H1 (cell line): ENCODE measurements at regions not wholly inside any gene's neighbourhood (a gene's known extent, or its start where the extent isn't known, plus 50 kb on each side); places are given as distances from the start of the nearest gene placed in this dataset.

ENCODE experiments used
- CTCF ChIA-PET: fragments of 300-600 bp; sonication (Branson Sonifier 250); formaldehyde crosslinking; loops from one replicate; lab custom pipeline; 2021; ENCODE audit not compliant: partially characterized antibody; lab: Charles Lee
- POLR2A ChIA-PET: fragments of 300-600 bp; sonication (Branson Sonifier 250); formaldehyde crosslinking; loops from one replicate; lab custom pipeline; 2021; ENCODE audit warnings: inconsistent platforms; ENCODE audit not compliant: partially characterized antibody; lab: Charles Lee
- DNase-seq, 2 experiments: peaks; one replicate each; pipeline versions ENCODE4 v3.0.0 to v3.0.0-alpha.2; 2010 to 2022; ENCODE audit warnings: low spot score in 2 of 2, low read depth in 1 of 2, mixed read lengths in 1 of 2
- FAIRE-seq: peaks from 2 replicates; lab custom pipeline; 2011; peaks lifted over from hg19 to GRCh38; lab: Jason Lieb, UNC
- H2AFZ ChIP-seq: 2 replicates; pipeline ENCODE4 v1.8.1; 2012; ENCODE audit warnings: low read length, inconsistent platforms
- H2AK5ac ChIP-seq: 2 replicates; pipeline ENCODE4 v1.6.1; 2013; ENCODE audit warnings: low read depth, low read length
- H2BK120ac ChIP-seq: replicated peaks from 2 replicates; pipeline ENCODE3; 2013; ENCODE audit warnings: low read depth, low read length, inconsistent platforms
- H2BK12ac ChIP-seq: 2 replicates; pipeline ENCODE4 v1.6.1; 2013; ENCODE audit warnings: low read depth, low read length
- H2BK15ac ChIP-seq: 2 replicates; pipeline ENCODE4 v1.6.1; 2013; ENCODE audit warnings: low read length
- H2BK20ac ChIP-seq: 2 replicates; pipeline ENCODE4 v1.6.1; 2013; ENCODE audit warnings: low read length
- H2BK5ac ChIP-seq: 2 replicates; pipeline ENCODE4 v1.6.1; 2013; ENCODE audit warnings: low read depth, low read length
- H3K14ac ChIP-seq: 2 replicates; pipeline ENCODE4 v1.6.1; 2013; ENCODE audit warnings: inconsistent platforms; ENCODE audit not compliant: insufficient read length
- H3K18ac ChIP-seq: 2 replicates; pipeline ENCODE4 v1.6.1; 2013; ENCODE audit warnings: low read length; ENCODE audit errors: extremely low read depth
- H3K23ac ChIP-seq: 2 replicates; pipeline ENCODE4 v1.6.1; 2013; ENCODE audit warnings: inconsistent platforms; ENCODE audit not compliant: insufficient read length
- H3K23me2 ChIP-seq: 2 replicates; pipeline ENCODE4 v1.6.1; 2013; ENCODE audit warnings: low read depth, low read length
- H3K27ac ChIP-seq: 2 replicates; pipeline ENCODE4 v1.6.1; 2011; ENCODE audit warnings: low read depth, low read length, inconsistent platforms
- H3K27me3 ChIP-seq, 4 experiments: replicated peaks in 1 of 4; 1 replicate in 1 of 4; 2 replicates in 3 of 4; pipeline versions ENCODE4 v1.6.1 to v1.8.1; 2011 to 2013; ENCODE audit warnings: low read length in 3 of 4, mild to moderate bottlenecking in 3 of 4, inconsistent platforms in 2 of 4, mixed read lengths in 2 of 4, moderate library complexity in 1 of 4; ENCODE audit not compliant: control insufficient read depth in 3 of 4, insufficient read depth in 3 of 4; ENCODE audit errors: extremely low read depth in 1 of 4
- H3K36me3 ChIP-seq, 4 experiments: 2 replicates each; pipeline versions ENCODE4 v1.6.1 to v1.8.1; 2011 to 2013; ENCODE audit warnings: mild to moderate bottlenecking in 4 of 4, low read length in 3 of 4, moderate library complexity in 2 of 4, control low read depth in 1 of 4, inconsistent platforms in 1 of 4; ENCODE audit not compliant: insufficient read depth in 4 of 4, control insufficient read depth in 2 of 4
- H3K4ac ChIP-seq: replicated peaks from 2 replicates; pipeline ENCODE3; 2013; ENCODE audit warnings: low read length, low read depth, mixed read lengths, inconsistent platforms; ENCODE audit not compliant: insufficient read length
- H3K4me1 ChIP-seq, 4 experiments: replicated peaks in 1 of 4; 1 replicate in 1 of 4; 2 replicates in 3 of 4; pipeline versions ENCODE4 v1.6.1 to v1.8.1; 2011 to 2013; ENCODE audit warnings: low read length in 3 of 4, inconsistent platforms in 2 of 4, mixed read lengths in 1 of 4; ENCODE audit not compliant: insufficient read depth in 4 of 4, control insufficient read depth in 3 of 4
- H3K4me2 ChIP-seq, 2 experiments: 2 replicates each; pipeline versions ENCODE4 v1.6.1 to v1.8.1; 2011 to 2013; ENCODE audit warnings: low read depth in 2 of 2, low read length in 2 of 2, control low read depth in 1 of 2, inconsistent platforms in 1 of 2, mild to moderate bottlenecking in 1 of 2; ENCODE audit not compliant: insufficient read depth in 1 of 2
- H3K4me3 ChIP-seq, 4 experiments: fragments of 200-600, 300-600 bp in 1 of 4; sonication (generic), shearing (Covaris generic), sonication (Bioruptor Twin) in 1 of 4; 2 replicates each; pipeline versions ENCODE4 v1.5.1 to v1.8.1; 2011 to 2016; ENCODE audit warnings: low read length in 4 of 4, low read depth in 3 of 4, control low read depth in 2 of 4, inconsistent platforms in 2 of 4, mild to moderate bottlenecking in 2 of 4, mixed read lengths in 1 of 4, moderate library complexity in 1 of 4; ENCODE audit not compliant: insufficient read depth in 2 of 4; ENCODE audit errors: extremely low read depth in 1 of 4
- H3K56ac ChIP-seq: replicated peaks from 2 replicates; pipeline ENCODE3; 2013; ENCODE audit warnings: low read depth, mild to moderate bottlenecking, mixed read lengths, low read length, inconsistent platforms; ENCODE audit not compliant: insufficient read length
- H3K79me1 ChIP-seq: 2 replicates; pipeline ENCODE4 v1.6.1; 2013; ENCODE audit warnings: low read depth, low read length, control low read depth
- H3K79me2 ChIP-seq, 2 experiments: 2 replicates each; pipeline versions ENCODE4 v1.6.1 to v1.8.1; 2012 to 2013; ENCODE audit warnings: low read length in 2 of 2, mild to moderate bottlenecking in 2 of 2, inconsistent platforms in 1 of 2; ENCODE audit not compliant: insufficient read depth in 2 of 2, control insufficient read depth in 1 of 2
- H3K9ac ChIP-seq, 4 experiments: replicated peaks in 1 of 4; 1 replicate in 1 of 4; 2 replicates in 3 of 4; pipeline versions ENCODE4 v1.6.1 to v1.8.1; 2011 to 2013; ENCODE audit warnings: low read depth in 3 of 4, low read length in 3 of 4, control low read depth in 2 of 4, mild to moderate bottlenecking in 2 of 4, moderate library complexity in 2 of 4, inconsistent platforms in 1 of 4; ENCODE audit errors: extremely low read depth in 1 of 4
- H3K9me3 ChIP-seq, 2 experiments: 2 replicates each; pipeline versions ENCODE4 v1.6.1 to v1.8.1; 2012 to 2013; ENCODE audit warnings: mild to moderate bottlenecking in 2 of 2, moderate library complexity in 2 of 2, control low read depth in 1 of 2, inconsistent platforms in 1 of 2, low read depth in 1 of 2, low read length in 1 of 2, mixed read lengths in 1 of 2; ENCODE audit not compliant: insufficient read depth in 2 of 2
- H4K20me1 ChIP-seq, 2 experiments: replicated peaks in 1 of 2; 2 replicates each; pipeline versions ENCODE3 to v1.8.1; 2011 to 2013; ENCODE audit warnings: inconsistent platforms in 2 of 2, low read length in 2 of 2, mild to moderate bottlenecking in 1 of 2; ENCODE audit not compliant: insufficient read depth in 2 of 2, control insufficient read depth in 1 of 2
- H4K5ac ChIP-seq: 2 replicates; pipeline ENCODE4 v1.6.1; 2013; ENCODE audit warnings: low read length, low read depth, mixed read lengths, inconsistent platforms; ENCODE audit not compliant: insufficient read length
- H4K8ac ChIP-seq: 2 replicates; pipeline ENCODE4 v1.8.0; 2013; ENCODE audit warnings: mild to moderate bottlenecking, moderate library complexity, low read length, inconsistent platforms; ENCODE audit not compliant: insufficient read depth; ENCODE audit errors: extremely low read depth
- H4K91ac ChIP-seq: replicated peaks from 2 replicates; pipeline ENCODE3; 2013; ENCODE audit warnings: low read length, mixed read lengths, inconsistent platforms; ENCODE audit not compliant: insufficient read length
- BRCA1 ChIP-seq: IDR thresholded peaks from 2 replicates; pipeline ENCODE4 v1.6.1; 2012; ENCODE audit warnings: low read depth, low read length, improper control_type of control experiment
- HDAC2 ChIP-seq, 2 experiments: fragments of 300-600 bp in 1 of 2; sonication (generic) in 1 of 2; IDR thresholded peaks; 2 replicates each; pipeline ENCODE4 v1.6.1; 2011 to 2012; ENCODE audit warnings: low read depth in 2 of 2, low read length in 2 of 2, mild to moderate bottlenecking in 2 of 2, moderate library complexity in 2 of 2, borderline replicate concordance in 1 of 2, inconsistent platforms in 1 of 2
- HDAC6 ChIP-seq: IDR thresholded peaks from one replicate; pipeline ENCODE4 v1.7.1; 2012; ENCODE audit warnings: low read depth, mild to moderate bottlenecking, inconsistent platforms, low read length, moderate library complexity
- JUND ChIP-seq: IDR thresholded peaks from 2 replicates; pipeline ENCODE4 v1.6.1; 2011; ENCODE audit warnings: mild to moderate bottlenecking, improper control_type of control experiment, low read length
- KDM4A ChIP-seq: IDR thresholded peaks from one replicate; pipeline ENCODE4 v1.7.1; 2012; ENCODE audit warnings: low read depth, mild to moderate bottlenecking, moderate library complexity, low read length, inconsistent platforms; ENCODE audit not compliant: severe bottlenecking
- SAP30 ChIP-seq: fragments of 300-600 bp; sonication (generic); IDR thresholded peaks from 2 replicates; pipeline ENCODE4 v1.7.1; 2012; ENCODE audit warnings: low read length, moderate library complexity, mild to moderate bottlenecking, inconsistent platforms; ENCODE audit not compliant: insufficient read depth, insufficient replicate concordance
- SP4 ChIP-seq: IDR thresholded peaks from 2 replicates; pipeline ENCODE4 v1.6.1; 2012; ENCODE audit warnings: low read length, inconsistent platforms
- TAF1 ChIP-seq: IDR thresholded peaks from 2 replicates; pipeline ENCODE4 v1.6.1; 2011; ENCODE audit warnings: mild to moderate bottlenecking, low read depth, low read length
- TAF7 ChIP-seq: optimal IDR thresholded peaks from 2 replicates; pipeline ENCODE3; 2011; ENCODE audit warnings: low read depth, mild to moderate bottlenecking, inconsistent platforms, low read length, moderate library complexity, borderline replicate concordance
- ZNF274 ChIP-seq: IDR thresholded peaks from 2 replicates; pipeline ENCODE4 v1.7.0; 2012; ENCODE audit warnings: low read length, borderline replicate concordance; ENCODE audit errors: extremely low read depth
- WGBS, 2 experiments: shearing (Covaris generic) in 1 of 2; methylation state at CpG; one replicate each; pipeline versions ENCODE4 v1.1.6 to v1.1.7; 2013 to 2015; ENCODE audit warnings: low lambda C conversion rate in 2 of 2, mixed read lengths in 2 of 2, inconsistent platforms in 1 of 2, low coverage in 1 of 2, missing lambda C conversion rate in 1 of 2; ENCODE audit not compliant: insufficient replicate concordance in 2 of 2, insufficient coverage in 1 of 2, insufficient read length in 1 of 2; ENCODE audit errors: extremely low coverage in 1 of 2, missing lambda C conversion rate in 1 of 2; 5-methylcytosine and 5-hydroxymethylcytosine counted together
- TF ChIP-seq, protein P1 (sequence below): IDR thresholded peaks from 2 replicates; pipeline ENCODE4 v1.6.1; 2011; ENCODE audit warnings: low read depth, mild to moderate bottlenecking, low read length; ENCODE audit not compliant: insufficient read depth
- TF ChIP-seq, protein P2 (sequence below): IDR thresholded peaks from 2 replicates; pipeline ENCODE4 v1.6.1; 2012; ENCODE audit warnings: low read length, inconsistent platforms

DNA sequence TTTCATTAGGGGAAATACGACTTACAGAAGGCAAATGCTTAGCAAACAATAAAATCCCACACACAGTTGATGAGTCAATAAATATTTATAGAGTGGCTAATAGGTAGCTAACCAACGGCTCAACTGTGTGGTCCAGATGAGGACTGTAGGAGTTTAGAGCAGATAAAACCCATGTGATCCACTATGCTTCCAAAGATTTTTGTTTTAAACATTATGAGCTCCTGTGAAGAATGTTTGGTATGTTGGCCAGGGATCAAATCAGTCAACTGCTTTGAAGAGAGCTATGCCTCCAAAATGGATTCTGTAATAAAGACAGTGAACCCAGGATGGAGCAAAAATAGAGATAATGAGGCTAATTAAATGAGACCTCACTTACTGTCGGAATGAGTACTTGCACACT, 72.3 kb upstream of the COL11A1 start:
- 94% methylated on average over 3 of the region's 3 CpGs; no CpG with 5 or more reads in 1 of the 2 experiments for WGBS, 2 experiments
- H3K4me2 ChIP-seq: no peak overlapping the region
- H2BK20ac ChIP-seq: no peak overlapping the region
- no peaks in the 10 kb centered on the region for H3K79me1 ChIP-seq
- H4K8ac ChIP-seq: no peak overlapping the region
- H4K5ac ChIP-seq: no peak overlapping the region
- POLR2A ChIA-PET: interaction anchor here (0.6 kb wide), 1 partner anchor 87 kb away, joined by 3 read pairs; no protein-coding TSS in a partner anchor
- no peak overlapping the region for H2BK12ac ChIP-seq
- H3K4me3 ChIP-seq: no peak overlapping the region
- peak overlapping the region; percentile 67; the same call in 1 of the 2 replicates for H2AFZ ChIP-seq
- H4K20me1 ChIP-seq: no peaks in the 10 kb centered on the region
- DNase-seq (no peak), FAIRE-seq (no peak)
- no peak overlapping the region for H2BK5ac ChIP-seq
- no peaks in the 10 kb centered on the region for H3K36me3 ChIP-seq
- H3K23ac ChIP-seq: no peak overlapping the region
- H3K9ac ChIP-seq: no peak overlapping the region
- H3K9me3 ChIP-seq: no peaks in the 10 kb centered on the region
- H2BK15ac ChIP-seq: no peak overlapping the region
- H3K79me2 ChIP-seq: no peaks in the 10 kb centered on the region
- no peak overlapping the region for H3K4ac ChIP-seq
- H3K23me2 ChIP-seq: no peaks in the 10 kb centered on the region
- H2BK120ac ChIP-seq: no peak overlapping the region
- H3K56ac ChIP-seq: no peak overlapping the region
- CTCF ChIA-PET: interaction anchor here (0.7 kb wide), 1 partner anchor 101 kb away, joined by 3 read pairs; no protein-coding TSS in a partner anchor
- no peak overlapping the region for H4K91ac ChIP-seq
- H2AK5ac ChIP-seq: no peak overlapping the region
- no peak overlapping the region for H3K27ac ChIP-seq
- H3K18ac ChIP-seq: no peak overlapping the region
- no peaks in the 10 kb centered on the region for H3K4me1 ChIP-seq
- H3K14ac ChIP-seq: no peak overlapping the region
- no peaks in the 10 kb centered on the region for H3K27me3 ChIP-seq
- TF ChIP-seq BRCA1 (no peak), HDAC6 (no peak), JUND (no peak), SAP30 (no peak), HDAC2 (IDR thresholded peaks at IDR 0.05; ENCODE audit: borderline replicate concordance in 1 of 2, low read depth in 2 of 2, low read length in 2 of 2) (no peak), KDM4A (no peak), TAF1 (no peak), TAF7 (no peak), ZNF274 (no peak), SP4 (no peak)
- TF ChIP-seq, protein P1, sequence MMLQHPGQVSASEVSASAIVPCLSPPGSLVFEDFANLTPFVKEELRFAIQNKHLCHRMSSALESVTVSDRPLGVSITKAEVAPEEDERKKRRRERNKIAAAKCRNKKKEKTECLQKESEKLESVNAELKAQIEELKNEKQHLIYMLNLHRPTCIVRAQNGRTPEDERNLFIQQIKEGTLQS: no peak
- TF ChIP-seq, protein P2, sequence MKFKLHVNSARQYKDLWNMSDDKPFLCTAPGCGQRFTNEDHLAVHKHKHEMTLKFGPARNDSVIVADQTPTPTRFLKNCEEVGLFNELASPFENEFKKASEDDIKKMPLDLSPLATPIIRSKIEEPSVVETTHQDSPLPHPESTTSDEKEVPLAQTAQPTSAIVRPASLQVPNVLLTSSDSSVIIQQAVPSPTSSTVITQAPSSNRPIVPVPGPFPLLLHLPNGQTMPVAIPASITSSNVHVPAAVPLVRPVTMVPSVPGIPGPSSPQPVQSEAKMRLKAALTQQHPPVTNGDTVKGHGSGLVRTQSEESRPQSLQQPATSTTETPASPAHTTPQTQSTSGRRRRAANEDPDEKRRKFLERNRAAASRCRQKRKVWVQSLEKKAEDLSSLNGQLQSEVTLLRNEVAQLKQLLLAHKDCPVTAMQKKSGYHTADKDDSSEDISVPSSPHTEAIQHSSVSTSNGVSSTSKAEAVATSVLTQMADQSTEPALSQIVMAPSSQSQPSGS: no peak
